Endothelial cell of hepatic sinusoid (primary cell): ENCODE measurements at regions not wholly inside any gene's neighbourhood (a gene's known extent, or its start where the extent isn't known, plus 50 kb on each side); places are given as distances from the start of the nearest gene placed in this dataset.

Source experiments
- in situ Hi-C: cut with HindIII; loops from 2 replicates; pipeline ENCODE4 v1.10.0; 2017; ENCODE audit warnings: low sequenced_read_pairs

DNA sequence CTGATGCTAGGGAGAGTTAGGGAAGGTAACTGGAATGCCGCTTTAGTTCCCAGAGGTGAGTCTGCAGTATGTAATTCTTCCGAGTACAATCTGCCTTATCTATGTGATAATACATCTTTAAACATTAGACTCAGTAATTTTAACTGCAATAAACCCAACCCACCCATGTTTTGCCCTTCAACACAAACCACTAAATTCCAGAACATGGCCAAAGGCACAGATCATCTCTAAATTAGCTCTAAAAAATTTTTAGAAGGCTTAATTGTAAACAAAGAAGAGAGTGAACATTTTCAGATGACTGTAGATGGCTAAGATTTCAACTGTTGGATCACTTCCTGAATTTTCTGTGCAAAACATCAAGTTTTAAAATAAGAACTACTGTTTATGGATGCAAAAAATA is 488.7 kb upstream of the ID2 start:
- in situ Hi-C loops = no loop called here

DNA sequence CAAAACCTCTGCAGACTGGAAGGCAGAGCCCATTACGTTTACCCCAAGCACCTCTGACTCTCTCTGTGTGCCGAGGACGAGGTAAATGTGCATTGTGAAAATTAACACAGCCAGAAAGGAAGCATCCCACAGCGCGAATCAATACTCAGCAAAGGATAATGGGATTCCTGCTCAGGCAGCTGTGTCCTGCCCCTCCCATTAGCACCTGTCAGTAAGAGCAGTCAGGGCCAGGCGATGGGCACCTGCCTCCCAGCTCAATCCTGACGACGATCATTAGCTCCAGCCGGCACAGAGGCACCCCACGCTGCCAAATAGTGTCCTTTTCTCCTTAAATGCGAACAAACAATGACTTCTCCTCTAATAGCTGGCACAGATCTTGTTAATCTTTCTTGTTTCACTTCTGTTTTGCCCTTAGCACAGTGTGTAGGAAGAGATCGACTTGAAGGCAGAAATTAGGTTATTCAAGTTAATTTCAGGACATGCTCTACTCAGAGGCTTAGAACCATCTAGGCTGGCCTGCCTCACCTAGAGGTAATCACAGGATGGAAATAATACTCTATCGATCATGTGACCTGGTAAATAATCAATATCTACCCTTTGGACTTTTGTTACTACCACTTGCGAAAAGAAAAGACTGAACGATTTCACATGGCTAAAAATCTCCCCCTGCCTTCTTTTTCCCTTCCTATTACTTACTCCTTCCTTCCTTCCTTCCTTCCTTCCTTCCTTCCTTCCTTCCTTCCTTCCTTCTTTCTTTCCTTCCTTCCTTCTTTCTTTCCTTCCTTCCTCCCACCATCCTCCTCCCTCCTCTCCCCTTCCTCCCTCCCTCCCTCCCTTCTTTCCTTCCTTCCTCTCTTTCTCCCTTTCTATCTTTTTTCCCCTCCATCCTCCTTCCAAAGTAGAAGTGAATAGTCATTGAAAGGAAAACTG is 487.9 kb upstream of the ID2 start:
- in situ Hi-C loops = no loop called here

DNA sequence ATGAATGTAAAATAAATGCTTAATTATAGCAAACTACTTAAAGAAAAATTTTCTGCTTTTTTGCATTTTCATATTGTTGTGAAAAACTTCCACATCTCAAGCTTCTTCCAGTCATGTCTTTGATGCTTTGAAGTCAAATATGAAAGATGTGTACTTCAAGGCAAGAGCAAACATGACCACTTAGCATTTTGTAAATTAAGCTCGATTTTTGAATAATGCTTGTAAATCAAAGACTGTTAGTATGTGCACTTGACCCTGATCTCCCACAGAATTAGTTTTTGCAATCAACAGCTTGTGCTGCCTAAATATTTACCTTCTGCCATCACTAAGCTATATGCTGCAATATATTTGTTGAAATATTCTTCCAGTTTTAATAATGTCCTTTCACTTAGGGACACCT is 486.1 kb upstream of the ID2 start:
- in situ Hi-C loops = no loop called here

DNA sequence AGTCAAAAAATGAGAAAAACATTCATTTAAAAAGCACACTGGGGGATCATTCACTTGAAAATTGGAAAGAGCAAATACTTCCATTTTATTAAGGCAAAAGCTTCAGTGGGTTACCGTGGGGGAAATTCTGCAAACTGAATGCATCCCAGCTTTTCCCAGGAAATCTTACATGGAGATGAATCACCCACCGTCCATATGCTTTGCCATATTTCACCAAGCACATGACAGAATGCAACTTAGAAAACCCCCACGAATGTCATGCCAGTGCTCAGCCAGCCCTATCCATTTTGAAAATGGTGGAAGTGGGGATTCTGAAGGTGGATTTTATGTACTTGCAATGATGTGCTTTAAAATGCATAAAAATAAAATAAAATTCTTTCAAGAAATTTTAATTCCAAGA is 485.5 kb upstream of the ID2 start:
- in situ Hi-C loops = no loop called here

DNA sequence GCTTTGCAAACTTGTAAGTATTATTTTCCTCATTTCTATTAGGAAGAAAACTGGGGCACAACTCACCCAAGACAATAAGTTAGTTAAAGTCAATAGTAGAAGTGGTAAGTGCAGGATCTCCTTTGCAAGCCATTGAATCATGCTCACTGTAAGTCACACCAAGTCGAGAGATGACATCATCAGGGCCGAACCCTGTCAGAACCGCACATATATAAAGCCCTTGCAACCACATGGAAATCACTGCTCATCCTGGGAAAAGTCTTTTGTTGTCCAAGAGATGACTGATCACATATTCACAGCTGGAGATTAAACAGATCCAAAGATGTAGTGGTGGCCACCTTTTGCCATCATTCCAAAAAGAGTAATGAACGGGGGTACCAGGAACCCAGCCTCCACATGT is 484.8 kb upstream of the ID2 start:
- in situ Hi-C loops = no loop called here

DNA sequence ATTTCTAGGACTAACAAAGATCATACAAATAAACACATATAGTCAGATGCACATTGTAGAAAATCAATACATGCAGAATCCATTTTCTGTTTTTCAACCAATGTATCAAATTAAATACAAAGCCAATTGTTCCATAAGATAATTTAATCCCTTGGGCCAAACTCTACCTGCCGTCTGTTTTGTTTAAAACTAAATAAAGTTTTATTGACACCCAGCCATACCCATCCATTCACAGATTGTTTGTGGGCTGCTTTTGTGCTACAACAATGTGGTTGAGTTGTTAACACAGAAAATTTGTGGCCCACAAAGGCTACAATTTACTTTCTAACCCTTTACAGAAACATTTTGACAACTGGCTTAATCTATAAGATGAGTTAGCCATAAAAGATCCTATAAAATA is 484.0 kb upstream of the ID2 start:
- in situ Hi-C loops = no loop called here

DNA sequence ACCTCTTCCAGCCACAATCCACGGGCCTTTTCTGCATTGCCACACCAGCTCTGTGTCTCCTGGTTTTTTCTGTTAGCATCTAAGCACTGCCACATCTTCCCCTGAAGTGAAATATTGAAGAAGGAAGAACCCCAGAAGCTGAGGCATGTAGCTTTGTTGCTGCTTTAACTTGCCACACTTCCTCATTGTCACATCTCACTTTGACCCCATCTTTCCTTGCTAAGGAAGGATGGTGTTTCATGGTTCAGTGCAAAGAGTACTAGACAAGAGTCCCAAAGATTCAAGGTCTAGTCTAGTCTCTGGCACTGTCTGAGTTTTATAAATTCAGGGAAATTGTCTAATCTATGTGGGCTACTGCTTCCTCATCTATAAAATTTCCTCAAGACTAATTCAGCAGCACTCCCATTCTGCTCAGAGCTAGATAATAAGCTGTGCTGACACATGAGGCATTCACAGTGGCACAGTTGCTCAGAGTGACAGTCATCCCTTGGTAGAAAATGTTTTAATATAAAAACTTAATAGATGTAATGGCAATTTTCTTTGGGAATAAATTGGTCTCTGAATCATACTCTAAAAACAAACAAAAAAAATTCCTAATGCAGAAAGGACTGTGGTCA is 483.0 kb upstream of the ID2 start:
- in situ Hi-C loops = no loop called here

DNA sequence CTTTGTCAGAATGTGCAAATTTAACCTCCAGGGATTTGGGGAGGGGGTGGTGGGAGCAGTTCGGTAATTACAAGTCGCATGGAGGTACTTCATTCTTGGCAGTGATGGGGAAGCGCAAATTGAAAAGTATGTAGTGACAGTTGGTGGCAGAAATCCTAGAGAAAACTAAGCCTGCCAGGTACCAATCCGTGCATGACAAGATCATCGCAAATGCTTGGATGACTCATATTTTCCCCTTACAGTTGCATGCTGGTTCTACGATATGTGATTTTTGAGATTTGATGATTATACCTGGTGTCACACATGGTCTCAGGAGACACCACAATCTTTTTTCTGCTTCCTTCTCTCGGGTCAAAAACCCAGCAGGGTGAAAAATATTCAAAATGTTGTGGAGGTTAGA is 479.7 kb upstream of the ID2 start:
- in situ Hi-C loops = no loop called here

DNA sequence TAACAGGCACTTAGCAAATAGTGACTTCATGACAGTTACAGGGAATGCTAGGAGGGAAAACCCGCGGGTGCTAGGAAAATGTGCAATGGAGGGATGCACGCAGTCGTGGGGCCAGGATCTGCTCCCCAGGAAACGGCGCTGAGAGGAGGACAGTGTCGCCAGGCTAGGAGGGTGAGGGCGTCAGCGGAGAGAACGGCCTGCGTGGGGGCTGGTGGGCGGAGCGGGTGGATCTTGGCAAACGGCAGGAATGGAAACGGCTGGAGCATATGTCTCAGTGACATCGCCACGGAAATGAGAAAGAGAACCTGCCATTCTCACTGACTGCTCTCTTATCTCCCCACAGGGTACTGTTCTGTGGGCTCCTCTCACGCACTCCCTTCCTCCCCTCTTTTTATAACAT is 478.5 kb upstream of the ID2 start:
- in situ Hi-C loops = no loop called here

DNA sequence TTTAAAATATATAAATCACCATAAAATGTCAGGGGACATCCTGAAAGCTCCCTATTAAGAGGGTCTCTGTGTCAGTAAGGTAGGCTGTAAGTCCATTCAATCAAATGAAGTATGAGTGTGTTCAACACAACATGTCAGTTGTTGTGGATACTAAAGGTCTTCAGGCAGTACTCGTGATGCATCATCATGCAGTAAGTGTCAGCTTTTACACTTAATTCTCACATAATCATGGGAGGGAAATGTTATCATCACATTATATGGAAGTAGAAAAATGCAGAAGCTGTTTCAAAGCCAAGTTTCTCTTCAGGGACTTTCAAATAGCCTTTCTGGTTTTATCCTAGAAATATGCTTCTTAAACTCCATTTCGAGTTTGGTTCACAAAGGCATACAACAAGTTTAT is 477.1 kb upstream of the ID2 start:
- in situ Hi-C loops = no loop called here

DNA sequence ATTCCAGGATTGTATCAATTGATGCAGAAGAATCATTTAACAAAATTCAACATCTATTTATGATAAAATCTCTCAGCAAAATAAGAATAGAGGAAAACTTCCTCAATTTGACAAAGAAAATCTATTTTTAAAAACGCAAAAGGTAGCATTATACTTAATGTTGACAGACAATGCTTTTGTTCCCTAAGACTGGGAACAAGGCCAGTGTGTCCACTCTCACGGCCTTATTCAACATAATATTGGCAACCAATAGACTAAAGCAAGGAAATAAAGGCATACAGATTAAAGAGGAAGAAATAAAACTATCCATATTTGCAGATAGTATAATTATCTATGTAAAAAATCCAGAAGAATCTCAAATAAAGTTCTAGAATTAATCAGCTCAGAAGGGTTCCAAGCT is 472.4 kb upstream of the ID2 start:
- in situ Hi-C loops = no loop called here

DNA sequence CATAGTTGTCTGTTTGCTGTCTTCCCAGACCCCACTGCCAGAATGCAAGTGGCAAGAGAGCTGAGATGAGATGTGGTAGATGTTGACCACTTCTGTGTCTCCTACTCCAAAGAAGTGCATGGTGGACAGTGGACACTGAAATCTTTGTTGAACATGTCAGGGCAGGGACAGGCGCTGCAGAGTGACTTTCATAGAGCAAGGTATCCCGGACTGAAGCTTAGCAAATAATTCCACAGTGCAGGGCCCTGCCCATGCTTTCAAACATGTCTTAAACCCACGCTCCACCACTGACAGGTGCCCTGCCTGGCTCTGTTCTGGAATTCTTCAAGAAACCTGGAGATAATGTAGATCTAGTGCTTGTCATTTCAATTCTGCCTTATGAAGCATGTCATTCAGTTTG is 470.5 kb upstream of the ID2 start:
- in situ Hi-C loops = no loop called here

DNA sequence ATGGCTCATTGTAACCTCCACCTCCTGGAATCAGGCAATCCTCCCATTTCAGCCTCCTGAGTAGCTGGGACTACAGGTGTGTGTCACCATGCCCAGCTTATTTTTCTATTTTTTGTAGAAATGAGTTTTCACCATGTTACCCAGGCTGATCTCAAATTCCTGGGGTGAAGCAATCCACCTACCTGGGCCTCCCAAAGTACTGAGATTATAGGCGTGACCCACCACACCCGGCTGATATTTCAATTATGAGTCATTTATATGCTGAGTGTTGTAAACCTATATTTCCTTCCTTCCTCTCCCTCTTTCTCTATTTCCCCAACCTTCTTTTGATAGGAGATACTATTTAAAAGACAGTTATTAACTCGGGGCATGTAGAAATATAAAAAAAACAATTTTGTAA is 469.6 kb upstream of the ID2 start:
- in situ Hi-C loops = no loop called here

DNA sequence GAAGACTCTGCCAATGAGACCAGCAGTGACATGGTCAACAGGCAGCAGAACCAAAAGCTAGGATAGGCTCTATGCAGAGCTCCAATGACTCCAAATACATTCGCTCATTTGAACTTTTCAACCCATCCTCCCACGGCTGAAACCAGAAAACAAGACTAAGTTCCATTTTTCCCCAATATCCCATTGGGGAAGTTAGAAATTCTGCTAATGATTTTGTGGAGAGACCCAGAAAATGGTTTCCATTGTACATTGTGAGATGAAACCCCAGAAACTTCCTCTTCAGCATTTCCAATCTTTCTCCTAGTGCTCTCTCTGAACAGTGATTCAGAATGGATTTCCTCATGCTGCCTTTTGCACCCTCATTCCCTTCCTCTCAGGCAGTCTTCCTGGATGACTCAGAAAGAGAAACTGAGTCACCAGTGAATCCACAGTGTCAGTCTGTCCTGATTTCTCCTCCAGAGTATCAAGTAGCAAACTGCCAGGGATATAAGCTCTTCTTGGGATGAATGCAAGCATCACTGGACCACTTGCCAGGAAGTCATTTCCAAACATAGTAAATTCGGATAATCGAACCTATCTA is 467.7 kb upstream of the ID2 start:
- in situ Hi-C loops = no loop called here

DNA sequence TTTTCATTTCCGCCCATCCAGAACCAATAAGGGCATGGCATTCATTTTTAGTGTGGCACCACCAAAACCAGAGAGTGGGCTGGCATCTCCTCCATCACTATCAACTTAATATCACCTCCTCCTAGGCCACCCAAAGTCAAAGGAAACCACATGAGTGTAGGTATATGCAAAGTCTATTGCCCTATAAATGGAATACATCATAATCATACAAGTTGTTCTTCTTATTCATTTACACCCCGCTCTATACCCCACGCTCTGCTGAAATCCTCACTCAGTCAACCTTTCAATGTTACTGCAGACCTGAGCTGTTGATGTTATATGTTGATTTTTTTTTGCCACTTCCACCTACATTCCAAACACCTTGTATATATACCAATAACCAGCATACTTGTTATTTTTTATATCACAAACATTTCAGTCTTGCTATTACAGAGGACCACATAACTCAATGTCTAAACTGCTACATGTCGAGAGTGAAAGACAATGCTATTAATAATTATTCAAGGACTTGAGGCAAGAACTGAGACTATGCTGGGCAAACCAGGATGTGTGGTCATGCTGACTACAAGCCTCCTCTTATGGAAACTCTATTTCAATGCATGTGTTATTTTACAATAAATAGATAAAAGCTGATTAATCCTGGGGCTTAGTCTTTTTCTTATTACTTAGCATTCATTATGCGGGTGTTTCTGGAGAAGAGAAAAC is 466.5 kb upstream of the ID2 start:
- in situ Hi-C loops = no loop called here

DNA sequence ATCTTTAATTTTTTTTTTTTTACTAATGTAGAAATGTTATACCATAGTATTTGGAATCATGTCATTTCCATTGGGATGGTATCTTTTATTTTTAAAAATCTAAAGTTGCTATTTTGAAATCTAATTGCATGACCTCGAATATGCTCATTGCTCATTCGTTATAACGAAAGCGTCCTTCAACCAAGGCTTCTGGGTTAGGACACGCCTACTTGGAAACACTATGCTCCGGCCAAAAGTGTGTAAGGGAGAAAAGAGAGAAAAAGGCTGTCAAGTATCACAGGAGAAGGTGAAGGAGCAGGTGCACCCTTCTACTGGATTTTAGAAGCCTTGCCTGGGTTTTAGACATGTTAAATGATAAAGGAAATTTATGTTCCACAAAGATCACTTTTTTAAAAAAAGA is 465.9 kb upstream of the ID2 start:
- in situ Hi-C loops = no loop called here

DNA sequence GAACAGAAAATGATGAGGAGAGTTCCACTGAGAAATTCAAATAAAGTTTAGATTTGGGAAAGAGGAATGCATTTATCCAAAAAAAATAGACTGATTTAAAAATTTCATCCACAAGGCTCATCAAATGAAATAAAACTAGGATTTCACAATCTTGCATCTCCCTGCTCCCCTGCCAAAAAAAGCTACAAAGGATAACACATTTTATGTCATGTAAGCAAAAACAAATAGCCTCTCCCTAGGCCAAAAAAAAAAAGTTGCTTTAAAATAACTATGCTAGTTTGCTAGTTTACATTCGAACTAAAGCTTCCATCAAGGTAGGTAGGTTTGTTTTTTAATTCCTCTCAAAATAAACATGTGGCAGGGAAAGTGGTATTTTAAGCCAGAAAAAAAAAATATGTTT is 465.5 kb upstream of the ID2 start:
- in situ Hi-C loops = no loop called here

DNA sequence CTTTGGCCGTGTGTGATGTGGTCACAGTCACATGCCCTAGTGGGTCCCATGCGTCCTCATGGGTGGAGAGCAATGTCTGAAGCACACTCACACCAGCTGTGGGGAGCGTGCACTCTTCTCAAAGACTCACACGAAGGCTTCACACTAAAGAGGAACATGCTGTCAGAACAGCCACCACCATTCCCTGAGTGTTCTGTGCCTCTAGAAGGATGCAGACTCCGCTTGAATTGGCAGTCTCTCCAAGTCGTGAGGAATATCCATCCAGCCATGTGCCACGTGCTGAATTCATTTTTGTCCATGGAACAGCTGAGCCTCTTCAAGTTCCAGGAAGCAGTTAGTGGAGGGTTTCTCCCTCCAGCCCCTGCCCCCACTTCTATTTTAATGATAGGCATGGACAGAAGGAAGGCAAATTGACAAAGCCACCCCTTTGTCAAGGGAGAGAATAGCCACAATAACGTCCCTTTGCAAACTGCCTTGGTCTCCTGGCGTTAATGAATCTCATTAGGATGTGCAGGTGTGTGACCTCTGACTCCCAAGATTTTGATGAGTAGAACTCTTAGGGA is 464.3 kb upstream of the ID2 start:
- in situ Hi-C loops = no loop called here

DNA sequence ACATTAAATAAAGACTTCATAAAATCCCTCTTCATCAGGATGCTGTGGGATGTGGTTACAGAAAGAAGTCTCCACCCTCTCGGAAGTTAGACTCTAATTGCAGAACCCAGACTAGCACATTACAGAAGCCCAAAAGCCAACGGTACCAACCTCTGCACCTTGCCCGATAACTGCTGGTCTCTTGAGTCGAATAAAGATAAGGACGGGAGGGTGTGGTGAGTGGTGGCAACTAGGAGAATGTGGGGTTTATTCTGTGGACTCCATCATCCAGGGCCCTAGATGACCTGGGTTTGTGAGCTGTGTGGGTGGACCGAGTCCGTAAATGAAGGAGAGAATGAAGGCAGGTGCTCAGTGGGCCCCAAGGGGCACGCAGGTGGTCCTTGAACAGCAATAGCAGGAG is 462.8 kb upstream of the ID2 start:
- in situ Hi-C loops = no loop called here

DNA sequence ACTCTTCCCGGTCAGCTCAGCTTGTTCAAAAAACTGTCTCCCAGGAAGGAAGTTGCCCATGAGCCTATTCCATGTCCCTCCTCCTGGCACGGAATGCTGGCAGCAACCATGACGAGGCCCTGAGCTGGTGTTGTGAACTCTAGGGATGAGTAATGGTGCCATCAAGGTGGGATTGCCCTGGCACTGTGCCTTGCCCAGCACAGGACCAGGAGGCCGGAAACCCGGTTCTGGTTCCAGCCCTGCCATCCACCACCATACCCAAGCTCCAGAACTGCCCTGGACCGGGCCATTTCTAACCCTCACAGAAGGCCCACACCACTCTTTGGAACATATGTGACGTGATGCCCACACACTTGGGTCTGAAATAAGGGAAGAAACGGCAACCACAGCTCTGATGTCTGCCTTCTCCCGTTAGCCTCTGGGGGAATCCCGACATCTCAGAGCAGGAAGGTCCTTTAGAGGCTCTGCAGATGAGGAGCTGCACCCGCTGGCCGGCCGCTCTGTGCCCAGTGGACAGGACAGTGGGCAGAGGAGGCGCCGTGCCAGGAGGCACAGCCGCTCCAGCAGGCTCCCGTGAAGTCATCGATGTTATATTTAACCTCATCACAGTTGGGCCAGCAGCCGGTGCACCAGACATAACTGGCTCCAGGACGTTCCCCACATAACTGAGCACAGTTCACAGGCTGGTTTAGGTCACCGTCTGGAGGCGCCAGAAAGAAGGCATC is 462.1 kb upstream of the ID2 start:
- in situ Hi-C loops = no loop called here
